Endothelial cell of umbilical vein (primary cell): ENCODE measurements at regions not wholly inside any gene's neighbourhood (a gene's known extent, or its start where the extent isn't known, plus 50 kb on each side); places are given as distances from the start of the nearest gene placed in this dataset.

Experiments
- BruUV-seq: library from RNA; stranded (reverse); fragments of 400-500 nt; replicated peaks from 2 replicates; lab custom pipeline; 2021; lab: Mats Ljungman, UMichigan
- CTCF ChIA-PET: fragments of 300-600, 350-600 bp; sonication (Branson Sonifier 250); formaldehyde crosslinking; loops from one replicate; lab custom pipeline; 2021; ENCODE audit warnings: antibody characterized with exemption, inconsistent platforms; lab: Charles Lee
- POLR2A ChIA-PET: fragments of 300-600, 350-600 bp; sonication (Branson Sonifier 250); formaldehyde crosslinking; loops from one replicate; lab custom pipeline; 2021; ENCODE audit warnings: antibody characterized with exemption, inconsistent platforms; lab: Charles Lee
- DNase-seq: peaks from one replicate; pipeline ENCODE4 v3.0.0-alpha.2; 2011; ENCODE audit warnings: low read depth, low spot score
- FAIRE-seq: peaks from 2 replicates; lab custom pipeline; 2011; peaks lifted over from hg19 to GRCh38; lab: Jason Lieb, UNC
- H2AFZ ChIP-seq: 2 replicates; pipeline ENCODE4 v1.6.0; 2012; ENCODE audit warnings: low read depth, low read length, control low read depth, inconsistent platforms
- H3K27ac ChIP-seq: 2 replicates; pipeline ENCODE4 v1.5.1; 2011; ENCODE audit warnings: low read depth, mild to moderate bottlenecking, control low read depth, low read length, moderate library complexity; ENCODE audit not compliant: insufficient read depth
- H3K27me3 ChIP-seq, 2 experiments: 2 replicates each; pipeline versions ENCODE4 v1.6.0 to v1.6.1; 2011; ENCODE audit warnings: low read length in 2 of 2, mixed read lengths in 1 of 2; ENCODE audit not compliant: control insufficient read depth in 2 of 2, insufficient read depth in 2 of 2
- H3K36me3 ChIP-seq, 2 experiments: 2 replicates in 1 of 2; 3 replicates in 1 of 2; pipeline ENCODE4 v1.5.1; 2011; ENCODE audit warnings: low read length in 2 of 2, mild to moderate bottlenecking in 1 of 2, moderate library complexity in 1 of 2; ENCODE audit not compliant: control insufficient read depth in 2 of 2, insufficient read depth in 2 of 2; ENCODE audit errors: extremely low read depth in 1 of 2
- H3K4me1 ChIP-seq: 3 replicates; pipeline ENCODE4 v1.5.1; 2011; ENCODE audit warnings: mild to moderate bottlenecking, low read length; ENCODE audit not compliant: control insufficient read depth, insufficient read depth; ENCODE audit errors: extremely low read depth
- H3K4me2 ChIP-seq: 2 replicates; pipeline ENCODE4 v1.6.1; 2011; ENCODE audit warnings: low read length, control low read depth, mixed read lengths; ENCODE audit not compliant: insufficient read depth
- H3K4me3 ChIP-seq, 3 experiments: fragments of 200-600 bp in 1 of 3; sonication (generic), shearing (Covaris generic) in 1 of 3; replicated peaks in 1 of 3; 2 replicates each; pipeline ENCODE4 v1.5.1; 2011 to 2016; ENCODE audit warnings: control low read depth in 3 of 3, low read length in 3 of 3, mild to moderate bottlenecking in 2 of 3, inconsistent platforms in 1 of 3, low read depth in 1 of 3, moderate library complexity in 1 of 3; ENCODE audit not compliant: insufficient read depth in 1 of 3
- H3K79me2 ChIP-seq: 2 replicates; pipeline ENCODE4 v1.6.0; 2012; ENCODE audit warnings: low read length, inconsistent platforms; ENCODE audit not compliant: control insufficient read depth, insufficient read depth
- H3K9ac ChIP-seq: replicated peaks from 2 replicates; pipeline ENCODE3; 2011; ENCODE audit warnings: low read length, control low read depth; ENCODE audit not compliant: insufficient read depth; ENCODE audit errors: extremely low read depth
- H3K9me1 ChIP-seq: replicated peaks from 3 replicates; pipeline ENCODE4 v1.6.0; 2011; ENCODE audit warnings: mild to moderate bottlenecking, low read length; ENCODE audit not compliant: control insufficient read depth, insufficient read depth; ENCODE audit errors: extremely low read depth
- H3K9me3 ChIP-seq: replicated peaks from 2 replicates; pipeline ENCODE4 v1.5.1; 2012; ENCODE audit warnings: low read length, inconsistent platforms; ENCODE audit not compliant: control insufficient read depth, insufficient read depth
- H4K20me1 ChIP-seq: replicated peaks from 2 replicates; pipeline ENCODE3; 2011; ENCODE audit warnings: mild to moderate bottlenecking, low read length; ENCODE audit not compliant: control insufficient read depth, insufficient read depth; ENCODE audit errors: extremely low read depth
- CTCF ChIP-seq, 2 donors: IDR thresholded peaks; 1 replicate in 1 of 2; 2 replicates in 1 of 2; pipeline ENCODE4 v1.5.1; 2011; ENCODE audit warnings: low read length in 2 of 2, mild to moderate bottlenecking in 2 of 2, moderate library complexity in 2 of 2, control low read depth in 1 of 2, inconsistent platforms in 1 of 2, low read depth in 1 of 2; ENCODE audit not compliant: insufficient read depth in 1 of 2; ENCODE audit errors: extremely low read depth in 1 of 2
- EZH2 ChIP-seq: IDR thresholded peaks from 2 replicates; pipeline ENCODE4 v1.6.1; 2012; ENCODE audit warnings: borderline replicate concordance, low read depth, mild to moderate bottlenecking, moderate library complexity, low read length, inconsistent platforms; ENCODE audit not compliant: severe bottlenecking
- FOS ChIP-seq: IDR thresholded peaks from 2 replicates; pipeline ENCODE4 v1.6.1; 2011; ENCODE audit warnings: mild to moderate bottlenecking, low read length, moderate library complexity, borderline replicate concordance; ENCODE audit not compliant: insufficient read depth
- JUN ChIP-seq: IDR thresholded peaks from 2 replicates; pipeline ENCODE4 v1.6.1; 2011; ENCODE audit warnings: borderline replicate concordance, low read depth; ENCODE audit not compliant: insufficient read length, insufficient read depth
- MAX ChIP-seq: IDR thresholded peaks from 2 replicates; pipeline ENCODE4 v1.6.1; 2011; ENCODE audit not compliant: insufficient read depth, insufficient read length
- MYC ChIP-seq: IDR thresholded peaks from one replicate; pipeline ENCODE4 v1.6.1; 2011; ENCODE audit warnings: mild to moderate bottlenecking, low read depth, low read length
- POLR2A ChIP-seq: IDR thresholded peaks from 2 replicates; pipeline ENCODE4 v1.6.1; 2012; ENCODE audit warnings: low read depth, mild to moderate bottlenecking, control low read depth, low read length
- dilution Hi-C: fragments of 300-500 bp; cut with MboI; formaldehyde crosslinking; loops from one replicate; pipeline ENCODE4 v1.15.0; 2019; ENCODE audit warnings: low sequenced_read_pairs; ENCODE audit not compliant: extremely low pct_ligation_motif_present
- intact Hi-C: fragments of 100-400 bp; cut with micrococcal nuclease; formaldehyde crosslinking; loops from one replicate; pipeline ENCODE4 v1.10.0; 2022

DNA sequence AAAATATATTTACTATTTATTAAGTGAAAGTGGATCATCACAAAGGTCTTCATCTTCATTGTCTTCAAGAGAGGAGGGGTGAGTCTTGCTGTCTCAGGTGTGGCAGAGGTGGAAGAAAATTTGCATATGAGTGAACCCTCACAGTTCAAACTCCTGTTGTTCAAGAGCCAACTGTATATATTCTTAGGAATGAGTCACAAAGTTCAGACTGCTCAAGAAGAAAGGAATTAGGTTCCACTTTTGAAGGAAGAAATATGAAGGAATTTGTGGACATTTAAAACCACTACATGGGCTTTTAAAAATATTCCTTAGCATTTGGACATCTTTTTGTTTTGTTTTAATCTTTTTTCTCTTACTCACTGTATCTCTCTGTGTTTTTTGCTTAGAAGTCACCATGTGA, 212.6 kb downstream of the INSIG2 start:
- Histone ChIP-seq H3K4me3 (no peak overlapping the region), H3K9ac (no peak overlapping the region), H2AFZ (no peak overlapping the region), H3K27ac (no peak overlapping the region), H3K4me1 (no peaks in the 10 kb centered on the region), H3K4me2 (no peak overlapping the region), H3K9me1 (no peaks in the 10 kb centered on the region), H3K79me2 (no peaks in the 10 kb centered on the region), H3K36me3 (no peaks in the 10 kb centered on the region), H3K27me3 (no peaks in the 10 kb centered on the region), H3K9me3 (no peaks in the 10 kb centered on the region), H4K20me1 (no peaks in the 10 kb centered on the region)
- FAIRE-seq (no peak), DNase-seq (no peak)
- no TSS peak for BruUV-seq
- CTCF ChIA-PET: no interaction called here
- POLR2A ChIA-PET: no interaction called here
- TF ChIP-seq FOS (no peak), EZH2 (no peak), CTCF (IDR thresholded peaks at IDR 0.05; ENCODE audit: extremely low read depth in 1 of 2, insufficient read depth in 1 of 2, low read depth in 1 of 2, low read length in 2 of 2) (no peak)
- intact Hi-C loops (no loop called here), dilution Hi-C loops (no loop called here)

DNA sequence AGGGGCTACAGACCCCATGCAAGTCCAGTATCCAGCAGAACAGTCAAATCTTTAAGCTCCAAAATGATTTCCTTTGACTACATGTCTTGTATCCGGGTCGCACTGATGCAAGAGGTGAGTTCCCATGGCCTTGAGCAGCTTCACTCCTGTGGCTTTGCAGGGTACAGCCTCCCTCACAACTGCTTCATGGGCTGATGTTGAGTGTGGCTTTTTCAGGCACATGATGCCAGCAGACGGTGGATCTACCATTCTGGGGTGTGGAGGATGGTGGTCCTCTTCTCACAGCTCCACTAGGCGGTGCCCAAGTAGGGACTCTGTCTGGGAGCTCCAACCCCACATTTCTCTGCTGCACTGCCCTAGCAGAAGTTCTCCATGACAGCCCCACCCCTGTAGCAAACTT, 208.4 kb downstream of the INSIG2 start:
- Histone ChIP-seq H3K9me3 (no peaks in the 10 kb centered on the region), H3K27me3 (no peaks in the 10 kb centered on the region), H2AFZ (no peak overlapping the region), H3K4me1 (no peaks in the 10 kb centered on the region), H3K79me2 (no peaks in the 10 kb centered on the region), H3K4me2 (no peak overlapping the region), H4K20me1 (no peaks in the 10 kb centered on the region), H3K4me3 (no peak overlapping the region), H3K27ac (no peak overlapping the region), H3K9ac (no peak overlapping the region), H3K9me1 (no peaks in the 10 kb centered on the region), H3K36me3 (no peaks in the 10 kb centered on the region)
- TF ChIP-seq MYC (no peak), POLR2A (no peak), EZH2 (no peak), CTCF (IDR thresholded peaks at IDR 0.05; ENCODE audit: extremely low read depth in 1 of 2, insufficient read depth in 1 of 2, low read depth in 1 of 2, low read length in 2 of 2) (no peak), MAX (no peak), FOS (no peak), JUN (no peak)
- ChIA-PET POLR2A (no interaction called here), CTCF (no interaction called here)
- intact Hi-C loops (no loop called here), dilution Hi-C loops (no loop called here)
- DNase-seq: no peak
- no TSS peak for BruUV-seq
- no peak for FAIRE-seq
